ENCODE measurements at regions not wholly inside any gene's neighbourhood (a gene's known extent, or its start where the extent isn't known, plus 50 kb on each side); places are given as distances from the start of the nearest gene placed in this dataset.

- FAIRE-seq (no peak), DNase-seq (ENCODE audit: insufficient read length, low spot score) (peak; percentile 14)
- TF ChIP-seq, protein P1, sequence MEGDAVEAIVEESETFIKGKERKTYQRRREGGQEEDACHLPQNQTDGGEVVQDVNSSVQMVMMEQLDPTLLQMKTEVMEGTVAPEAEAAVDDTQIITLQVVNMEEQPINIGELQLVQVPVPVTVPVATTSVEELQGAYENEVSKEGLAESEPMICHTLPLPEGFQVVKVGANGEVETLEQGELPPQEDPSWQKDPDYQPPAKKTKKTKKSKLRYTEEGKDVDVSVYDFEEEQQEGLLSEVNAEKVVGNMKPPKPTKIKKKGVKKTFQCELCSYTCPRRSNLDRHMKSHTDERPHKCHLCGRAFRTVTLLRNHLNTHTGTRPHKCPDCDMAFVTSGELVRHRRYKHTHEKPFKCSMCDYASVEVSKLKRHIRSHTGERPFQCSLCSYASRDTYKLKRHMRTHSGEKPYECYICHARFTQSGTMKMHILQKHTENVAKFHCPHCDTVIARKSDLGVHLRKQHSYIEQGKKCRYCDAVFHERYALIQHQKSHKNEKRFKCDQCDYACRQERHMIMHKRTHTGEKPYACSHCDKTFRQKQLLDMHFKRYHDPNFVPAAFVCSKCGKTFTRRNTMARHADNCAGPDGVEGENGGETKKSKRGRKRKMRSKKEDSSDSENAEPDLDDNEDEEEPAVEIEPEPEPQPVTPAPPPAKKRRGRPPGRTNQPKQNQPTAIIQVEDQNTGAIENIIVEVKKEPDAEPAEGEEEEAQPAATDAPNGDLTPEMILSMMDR (IDR thresholded peaks at IDR 0.05; ENCODE audit: insufficient read depth, missing control alignments) = no peak
Observed at GRCh38 chr4:79049840-79050540, 110.8 kb upstream of the PAQR3 start.

- TF ChIP-seq, protein P1 (IDR thresholded peaks at IDR 0.05; ENCODE audit: insufficient read depth, missing control alignments) = no peak
- FAIRE-seq (no peak), DNase-seq (ENCODE audit: insufficient read length, low spot score) (no peak)
Observed at GRCh38 chr4:79048878-79049277, 109.6 kb upstream of the PAQR3 start.

DNA sequence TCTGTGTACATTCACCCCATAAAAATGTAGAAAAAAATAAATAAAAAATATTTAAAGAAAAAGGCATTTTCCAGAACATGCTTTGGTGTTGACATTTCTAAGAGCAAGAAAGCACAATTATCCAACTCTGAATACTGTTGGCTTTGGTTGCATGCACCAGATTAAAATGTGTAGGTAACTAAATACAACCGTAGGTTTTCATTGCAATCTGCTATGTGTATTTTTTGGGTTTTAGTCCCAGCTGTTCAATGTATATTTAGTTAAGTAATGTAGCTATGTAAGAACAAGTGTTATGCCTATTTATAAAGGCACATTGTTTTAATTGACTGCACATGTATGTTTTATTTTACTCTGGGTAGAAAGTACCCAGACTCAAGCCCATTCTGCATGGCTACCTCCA, 108.1 kb upstream of the PAQR3 start:
- DNase-seq (ENCODE audit: insufficient read length, low spot score) (no peak), FAIRE-seq (no peak)
- TF ChIP-seq, protein P1 (IDR thresholded peaks at IDR 0.05; ENCODE audit: insufficient read depth, missing control alignments) = no peak

DNA sequence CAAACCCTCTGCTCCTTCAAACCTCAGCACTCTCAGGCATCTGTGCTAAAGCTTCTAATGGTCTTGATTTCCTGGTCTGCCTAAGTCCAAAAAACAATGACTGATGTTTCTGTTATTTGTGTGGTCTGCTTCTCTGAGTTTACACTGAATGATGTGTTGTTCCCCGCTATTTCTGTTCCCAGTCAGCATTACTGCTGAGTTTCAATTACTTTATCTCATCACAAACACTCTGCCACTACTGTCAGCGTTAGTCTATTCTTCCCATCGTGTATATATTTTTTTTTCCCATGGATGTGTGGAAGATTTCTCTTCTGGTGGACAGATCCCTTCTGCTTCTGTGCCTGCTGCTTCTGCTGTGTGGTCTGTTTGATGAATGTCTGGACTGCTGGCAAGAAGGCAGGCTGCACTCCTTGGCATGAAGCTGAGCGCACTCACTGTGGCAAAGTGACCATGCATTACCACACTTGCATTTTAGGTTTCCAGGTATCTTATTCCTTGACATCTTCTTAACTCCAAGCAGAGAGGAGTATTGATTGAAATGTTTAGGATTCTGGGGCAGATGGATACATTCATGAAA, 106.9 kb upstream of the PAQR3 start:
- FAIRE-seq (no peak), DNase-seq (ENCODE audit: insufficient read length, low spot score) (no peak)
- TF ChIP-seq, protein P1 (IDR thresholded peaks at IDR 0.05; ENCODE audit: insufficient read depth, missing control alignments) = no peak

DNA sequence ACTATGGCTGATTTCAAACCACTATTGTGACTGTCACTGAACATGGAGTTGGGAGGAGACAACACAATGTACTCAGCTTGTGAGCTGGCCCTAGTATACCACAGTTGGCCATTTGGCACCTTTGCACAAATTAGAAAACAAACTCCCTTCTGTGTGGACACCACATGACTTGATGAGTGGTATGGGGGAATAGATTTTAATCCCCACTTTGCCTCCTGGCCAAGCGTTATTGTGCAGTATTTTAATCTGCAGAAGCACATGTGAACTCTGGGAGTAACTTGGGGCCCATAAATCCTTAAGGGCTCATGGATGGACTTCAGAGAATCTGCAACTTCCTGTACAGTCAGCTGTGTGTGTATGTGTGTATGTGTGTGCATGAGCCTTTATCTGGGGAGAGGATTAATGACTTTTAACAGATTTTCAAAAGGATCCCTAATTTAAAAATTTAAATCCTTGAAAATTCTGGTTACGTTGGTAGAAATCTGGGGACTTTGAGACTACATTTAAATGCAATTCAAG, 105.0 kb upstream of the PAQR3 start:
- no peak for DNase-seq (ENCODE audit: insufficient read length, low spot score)
- no peak for FAIRE-seq
- TF ChIP-seq, protein P1 (IDR thresholded peaks at IDR 0.05; ENCODE audit: insufficient read depth, missing control alignments) = no peak

- no peak for FAIRE-seq
- TF ChIP-seq, protein P1 (IDR thresholded peaks at IDR 0.05; ENCODE audit: insufficient read depth, missing control alignments) = no peak
- DNase-seq (ENCODE audit: insufficient read length, low spot score) = no peak
Observed at GRCh38 chr4:79043138-79043537, 103.9 kb upstream of the PAQR3 start.

DNA sequence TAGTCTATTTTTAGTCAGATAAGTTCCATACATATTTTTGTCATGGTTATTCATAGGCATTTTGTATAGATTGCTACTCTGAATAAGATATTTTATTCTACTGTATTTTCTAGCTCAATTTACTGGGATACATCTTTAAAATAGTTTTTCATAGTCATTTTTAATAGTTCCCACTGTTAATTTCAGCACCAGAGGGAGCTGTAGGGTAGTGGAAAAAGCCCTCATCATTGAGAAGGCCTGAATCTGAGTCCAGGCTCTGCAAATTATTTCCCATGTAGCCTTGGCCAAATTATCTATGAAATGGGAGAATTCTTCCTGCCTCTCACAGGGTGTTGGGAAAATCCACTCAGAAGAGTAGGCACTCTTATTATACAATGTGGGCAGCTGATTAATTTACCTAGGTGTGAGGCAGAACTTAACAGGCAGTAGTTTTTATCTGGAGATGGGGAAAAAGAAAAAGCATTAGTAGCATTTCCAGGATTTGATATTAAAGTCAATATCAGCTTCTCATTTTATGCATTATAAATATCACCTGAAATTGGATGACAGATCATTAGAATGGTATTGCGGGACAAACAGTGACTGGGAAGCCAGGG, 102.9 kb upstream of the PAQR3 start:
- FAIRE-seq (peak; percentile 32), DNase-seq (ENCODE audit: insufficient read length, low spot score) (no peak)
- TF ChIP-seq, protein P1 (IDR thresholded peaks at IDR 0.05; ENCODE audit: insufficient read depth, missing control alignments) = peak; percentile 71

All from D721Med (cell line).